ENCODE measurements at regions not wholly inside any gene's neighbourhood (a gene's known extent, or its start where the extent isn't known, plus 50 kb on each side); places are given as distances from the start of the nearest gene placed in this dataset.
"Not testable (repeated sequence)": the region's sequence is repeated elsewhere in the genome, so short reads cannot be mapped to it uniquely, and the experiment has no call there.

GRCh38 chr5:17326600-17327037 lies 109.2 kb downstream of the BASP1 start:
- TF ChIP-seq CTCF (IDR thresholded peaks at IDR 0.05), result no peak
- DNase-seq (ENCODE audit: low spot score), result no peak
- H3K4me3 ChIP-seq, result no peak overlapping the region
- H3K27ac ChIP-seq, result no peak overlapping the region

GRCh38 chr5:17327048-17327625 lies 109.7 kb downstream of the BASP1 start:
- Histone ChIP-seq H3K4me3 (no peak overlapping the region), H3K27ac (no peak overlapping the region)
- no peak for TF ChIP-seq CTCF (IDR thresholded peaks at IDR 0.05)
- no peak for DNase-seq (ENCODE audit: low spot score)

GRCh38 chr5:17329571-17329970 lies 112.1 kb downstream of the BASP1 start:
- Histone ChIP-seq H3K27ac (no peak overlapping the region), H3K4me3 (no peak overlapping the region)
- TF ChIP-seq CTCF (IDR thresholded peaks at IDR 0.05), result no peak
- no peak for DNase-seq (ENCODE audit: low spot score)

GRCh38 chr5:17330386-17330785 lies 113.0 kb downstream of the BASP1 start:
- H3K27ac ChIP-seq, result no peak overlapping the region
- H3K4me3 ChIP-seq, result no peak overlapping the region
- no peak for TF ChIP-seq CTCF (IDR thresholded peaks at IDR 0.05)
- DNase-seq (ENCODE audit: low spot score), result no peak

GRCh38 chr5:17331651-17332050 lies 114.2 kb downstream of the BASP1 start:
- DNase-seq (ENCODE audit: low spot score), result no peak
- no peak for TF ChIP-seq CTCF (IDR thresholded peaks at IDR 0.05)
- no peak overlapping the region for H3K27ac ChIP-seq
- H3K4me3 ChIP-seq, result no peak overlapping the region

GRCh38 chr5:17333755-17334154 lies 116.3 kb downstream of the BASP1 start:
- no peak overlapping the region for H3K4me3 ChIP-seq
- DNase-seq (ENCODE audit: low spot score), result no peak
- H3K27ac ChIP-seq, result no peak overlapping the region
- TF ChIP-seq CTCF (IDR thresholded peaks at IDR 0.05), result no peak

- no peak for TF ChIP-seq CTCF (IDR thresholded peaks at IDR 0.05)
- no peak for DNase-seq (ENCODE audit: low spot score)
- Histone ChIP-seq H3K27ac (no peak overlapping the region), H3K4me3 (no peak overlapping the region)
Observed at GRCh38 chr5:17336054-17336453, 118.6 kb downstream of the BASP1 start.

- not testable (repeated sequence) for DNase-seq (ENCODE audit: low spot score); H3K4me3 ChIP-seq; H3K27ac ChIP-seq
Observed at GRCh38 chr5:17336723-17337122, 119.3 kb downstream of the BASP1 start.
